ENCODE measurements at regions not wholly inside any gene's neighbourhood (a gene's known extent, or its start where the extent isn't known, plus 50 kb on each side); places are given as distances from the start of the nearest gene placed in this dataset.

- Histone ChIP-seq H3K9me3 (ENCODE audit: low read length) (no peaks in the 10 kb centered on the region), H3K4me1 (ENCODE audit: insufficient read depth, low read length, poor library complexity, severe bottlenecking) (no peaks in the 10 kb centered on the region), H3K79me2 (ENCODE audit: insufficient read depth, low read depth, low read length) (no peaks in the 10 kb centered on the region), H3K36me3 (ENCODE audit: insufficient read depth, low read length) (no peaks in the 10 kb centered on the region), H3K4me2 (ENCODE audit: low read length) (no peak overlapping the region), H2AFZ (ENCODE audit: low read length) (no peak overlapping the region), H3K9me2 (ENCODE audit: insufficient read depth, low read length) (no peaks in the 10 kb centered on the region), H4K20me1 (ENCODE audit: insufficient read depth, low read length) (no peaks in the 10 kb centered on the region), H3K27ac (ENCODE audit: low read depth, low read length, poor library complexity, severe bottlenecking) (no peak overlapping the region), H3K4me3 (ENCODE audit: low read depth, low read length, poor library complexity, severe bottlenecking) (no peak overlapping the region)
- intact Hi-C loops (cut with micrococcal nuclease; ENCODE audit: unreplicated experiment) = no loop called here
- CTCF ChIA-PET (ENCODE audit: unreplicated experiment) = no interaction called here
- DNase-seq (ENCODE audit: low spot score) = no peak
- POLR2A ChIA-PET = no interaction called here
- no peak for TF ChIP-seq CTCF (conservative IDR thresholded peaks at IDR 0.05; ENCODE audit: low read length)
- TF ChIP-seq EZH2phosphoT487 (IDR thresholded peaks at IDR 0.05; ENCODE audit: borderline replicate concordance, low read depth, low read length) = no peak
- no TSS peak for BruUV-seq (replicated peaks)
Measured at GRCh38 chr1:88169139-88169538, 514.9 kb upstream of the PKN2 start.

- Histone ChIP-seq H3K9me3 (ENCODE audit: low read length) (no peaks in the 10 kb centered on the region), H4K20me1 (ENCODE audit: insufficient read depth, low read length) (no peaks in the 10 kb centered on the region), H3K4me3 (ENCODE audit: low read depth, low read length, poor library complexity, severe bottlenecking) (no peak overlapping the region), H3K4me2 (ENCODE audit: low read length) (no peak overlapping the region), H2AFZ (ENCODE audit: low read length) (no peak overlapping the region), H3K79me2 (ENCODE audit: insufficient read depth, low read depth, low read length) (no peaks in the 10 kb centered on the region), H3K27ac (ENCODE audit: low read depth, low read length, poor library complexity, severe bottlenecking) (no peak overlapping the region), H3K36me3 (ENCODE audit: insufficient read depth, low read length) (no peaks in the 10 kb centered on the region), H3K9me2 (ENCODE audit: insufficient read depth, low read length) (no peaks in the 10 kb centered on the region), H3K4me1 (ENCODE audit: insufficient read depth, low read length, poor library complexity, severe bottlenecking) (no peaks in the 10 kb centered on the region)
- ChIA-PET CTCF (ENCODE audit: unreplicated experiment) (no interaction called here), POLR2A (interaction anchor here (0.6 kb wide), 1 partner anchor 444 kb away, joined by 4 read pairs; no protein-coding TSS in a partner anchor)
- DNase-seq (ENCODE audit: low spot score) = no peak
- no TSS peak for BruUV-seq (replicated peaks)
- intact Hi-C loops (cut with micrococcal nuclease; ENCODE audit: unreplicated experiment) = no loop called here
- no peak for TF ChIP-seq EZH2phosphoT487 (IDR thresholded peaks at IDR 0.05; ENCODE audit: borderline replicate concordance, low read depth, low read length)
- no peak for TF ChIP-seq CTCF (conservative IDR thresholded peaks at IDR 0.05; ENCODE audit: low read length)
Measured at GRCh38 chr1:88169939-88170338, 514.1 kb upstream of the PKN2 start.

GRCh38 chr1:88175120-88175630 is 508.9 kb upstream of the PKN2 start:
- Histone ChIP-seq H2AFZ (ENCODE audit: low read length) (no peak overlapping the region), H3K9me3 (ENCODE audit: low read length) (no peaks in the 10 kb centered on the region), H3K4me1 (ENCODE audit: insufficient read depth, low read length, poor library complexity, severe bottlenecking) (no peaks in the 10 kb centered on the region)

More at GRCh38 chr1:88175120-88175630, 508.9 kb upstream of the PKN2 start:
- Histone ChIP-seq H3K27ac (ENCODE audit: low read depth, low read length, poor library complexity, severe bottlenecking) (no peak overlapping the region), H3K4me2 (ENCODE audit: low read length) (no peak overlapping the region), H3K4me3 (ENCODE audit: low read depth, low read length, poor library complexity, severe bottlenecking) (no peak overlapping the region), H3K9me2 (ENCODE audit: insufficient read depth, low read length) (no peaks in the 10 kb centered on the region), H3K79me2 (ENCODE audit: insufficient read depth, low read depth, low read length) (no peaks in the 10 kb centered on the region), H4K20me1 (ENCODE audit: insufficient read depth, low read length) (no peaks in the 10 kb centered on the region), H3K36me3 (ENCODE audit: insufficient read depth, low read length) (no peaks in the 10 kb centered on the region)
- POLR2A ChIA-PET = no interaction called here
- no TSS peak for BruUV-seq (replicated peaks)
- CTCF ChIA-PET (ENCODE audit: unreplicated experiment) = no interaction called here
- no peak for DNase-seq (ENCODE audit: low spot score)
- TF ChIP-seq CTCF (conservative IDR thresholded peaks at IDR 0.05; ENCODE audit: low read length) (no peak), EZH2phosphoT487 (IDR thresholded peaks at IDR 0.05; ENCODE audit: borderline replicate concordance, low read depth, low read length) (no peak)
- intact Hi-C loops (cut with micrococcal nuclease; ENCODE audit: unreplicated experiment) = no loop called here

Data from OCI-LY7 (cell line).